Osteocyte (in vitro differentiated cells): ENCODE measurements at regions not wholly inside any gene's neighbourhood (a gene's known extent, or its start where the extent isn't known, plus 50 kb on each side); places are given as distances from the start of the nearest gene placed in this dataset.
"Not testable (repeated sequence)": the region's sequence is repeated elsewhere in the genome, so short reads cannot be mapped to it uniquely, and the experiment has no call there.

Experiments used
- DNase-seq: peaks from one replicate; pipeline ENCODE4 v3.0.0; 2021; ENCODE audit warnings: mixed read lengths; ENCODE audit not compliant: unreplicated experiment; ENCODE audit errors: extremely low spot score
- H3K27ac Mint-ChIP-seq: one replicate; pipeline ENCODE4 v1.8.0; 2021; ENCODE audit warnings: mild to moderate bottlenecking, mixed read lengths; ENCODE audit not compliant: unreplicated experiment
- H3K27me3 Mint-ChIP-seq: one replicate; pipeline ENCODE4 v1.8.0; 2021; ENCODE audit warnings: mixed read lengths; ENCODE audit not compliant: unreplicated experiment
- H3K36me3 Mint-ChIP-seq: one replicate; pipeline ENCODE4 v1.8.0; 2021; ENCODE audit warnings: mixed read lengths; ENCODE audit not compliant: unreplicated experiment
- H3K4me1 Mint-ChIP-seq: one replicate; pipeline ENCODE4 v1.8.0; 2021; ENCODE audit warnings: mixed read lengths; ENCODE audit not compliant: unreplicated experiment
- H3K4me3 Mint-ChIP-seq: one replicate; pipeline ENCODE4 v1.8.0; 2021; ENCODE audit warnings: mild to moderate bottlenecking, moderate library complexity, mixed read lengths; ENCODE audit not compliant: unreplicated experiment
- H3K9me3 Mint-ChIP-seq: one replicate; pipeline ENCODE4 v1.8.0; 2021; ENCODE audit warnings: mixed read lengths; ENCODE audit not compliant: unreplicated experiment
- TF ChIP-seq, protein P1 (sequence below): fragments of 200-600 bp; sonication (generic); IDR thresholded peaks from 2 replicates; pipeline ENCODE4 v1.5.0; 2021; ENCODE audit warnings: antibody characterized with exemption, mild to moderate bottlenecking, moderate library complexity

DNA sequence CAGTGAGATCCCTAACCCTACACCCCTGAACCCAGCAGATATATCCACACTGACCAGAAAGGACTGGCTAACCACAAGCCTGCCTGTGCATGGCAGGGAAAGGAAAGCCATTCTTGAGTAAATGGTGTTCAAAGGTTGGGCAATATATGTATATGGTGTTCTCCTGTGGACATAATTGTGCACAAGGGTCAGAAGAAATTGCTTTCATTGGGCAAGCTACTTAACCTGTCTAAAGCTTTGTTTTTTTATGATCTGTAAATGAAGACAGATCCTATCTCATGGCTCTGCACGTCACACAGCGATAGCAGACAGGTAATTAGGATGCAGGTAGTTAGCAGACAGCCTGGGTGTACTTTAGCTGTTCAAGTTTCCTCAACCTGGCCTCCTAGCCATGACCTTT, 263.5 kb upstream of the PLGLB2 start:
- H3K9me3 Mint-ChIP-seq, H3K36me3 Mint-ChIP-seq, H3K4me3 Mint-ChIP-seq, DNase-seq, H3K27ac Mint-ChIP-seq, H3K27me3 Mint-ChIP-seq: not testable (repeated sequence)
- H3K4me1 Mint-ChIP-seq: peaks cover 26% of the 10 kb centered on the region

DNA sequence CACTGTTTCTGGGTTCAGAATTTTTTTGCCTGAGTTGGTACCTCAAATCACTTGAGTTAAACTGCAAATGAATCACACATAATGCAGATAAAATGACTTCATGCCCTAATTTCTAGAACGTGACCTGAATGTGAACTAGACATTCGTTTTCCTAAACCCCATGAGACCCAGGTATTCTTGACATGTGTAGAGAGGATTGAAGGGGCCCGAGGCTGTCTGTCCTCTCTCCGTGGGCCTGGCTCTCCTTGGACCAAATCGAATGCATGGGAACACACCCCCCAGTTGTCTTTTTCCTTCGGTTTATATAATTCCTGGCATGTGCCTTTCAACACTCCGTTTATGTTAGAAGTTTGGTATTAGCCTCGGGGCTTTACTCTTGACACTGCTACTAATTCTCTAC, 262.4 kb upstream of the PLGLB2 start:
- H3K4me1 Mint-ChIP-seq: peaks cover 22% of the 10 kb centered on the region
- peak overlapping the region; percentile 76 for H3K27ac Mint-ChIP-seq
- not testable (repeated sequence) for DNase-seq, H3K9me3 Mint-ChIP-seq, H3K4me3 Mint-ChIP-seq, H3K36me3 Mint-ChIP-seq, H3K27me3 Mint-ChIP-seq

DNA sequence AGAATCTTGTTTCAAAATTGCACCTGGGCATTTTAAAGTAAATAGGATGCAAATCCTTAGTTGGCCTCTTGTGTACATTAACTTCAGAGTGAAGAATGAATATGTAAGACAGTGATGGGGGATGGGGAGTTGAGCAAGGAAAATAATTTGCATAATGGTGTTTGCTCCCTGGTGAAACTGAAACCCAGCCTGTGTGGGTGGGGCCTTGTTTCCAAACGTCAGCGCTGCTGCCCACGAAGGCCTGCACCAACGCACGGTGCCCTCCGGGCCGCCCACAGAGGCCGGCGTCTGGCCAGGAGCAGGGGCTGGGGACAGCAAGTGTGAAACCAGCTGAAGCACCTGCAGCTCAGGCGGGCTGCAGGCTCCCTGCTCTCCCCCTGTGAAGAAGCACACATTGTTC, 262.0 kb upstream of the PLGLB2 start:
- peaks cover 22% of the 10 kb centered on the region for H3K4me1 Mint-ChIP-seq
- H3K36me3 Mint-ChIP-seq, H3K4me3 Mint-ChIP-seq, H3K27me3 Mint-ChIP-seq, H3K9me3 Mint-ChIP-seq, H3K27ac Mint-ChIP-seq, DNase-seq: not testable (repeated sequence)

- H3K4me3 Mint-ChIP-seq, DNase-seq, H3K27me3 Mint-ChIP-seq, H3K36me3 Mint-ChIP-seq, H3K9me3 Mint-ChIP-seq: not testable (repeated sequence)
- Mint-ChIP-seq H3K4me1 (peaks cover 25% of the 10 kb centered on the region), H3K27ac (peak overlapping the region; percentile 80)
Measured at GRCh38 chr2:87486413-87486812, 261.5 kb upstream of the PLGLB2 start.

DNA sequence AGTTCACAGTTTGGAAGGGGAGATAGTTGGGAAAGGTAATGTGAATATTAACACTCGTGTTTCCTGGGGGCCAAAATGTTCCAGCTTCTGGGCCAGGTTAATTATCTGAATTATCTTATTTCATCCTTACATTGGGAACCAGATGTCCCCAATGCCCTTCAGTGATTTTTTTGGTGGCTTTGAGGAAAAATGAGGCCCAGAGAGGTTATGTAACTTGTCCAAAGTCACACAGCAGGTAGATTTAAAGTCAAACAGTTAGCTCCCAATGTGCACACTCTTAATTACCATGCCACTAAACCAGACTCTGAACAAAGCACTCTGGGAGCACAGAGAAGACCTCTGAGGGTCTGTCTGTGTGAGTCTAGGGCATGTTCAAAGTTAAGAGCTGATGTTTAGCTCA, 259.9 kb upstream of the PLGLB2 start:
- H3K27me3 Mint-ChIP-seq, H3K9me3 Mint-ChIP-seq: not testable (repeated sequence)
- H3K4me1 Mint-ChIP-seq: peaks cover 21% of the 10 kb centered on the region

DNA sequence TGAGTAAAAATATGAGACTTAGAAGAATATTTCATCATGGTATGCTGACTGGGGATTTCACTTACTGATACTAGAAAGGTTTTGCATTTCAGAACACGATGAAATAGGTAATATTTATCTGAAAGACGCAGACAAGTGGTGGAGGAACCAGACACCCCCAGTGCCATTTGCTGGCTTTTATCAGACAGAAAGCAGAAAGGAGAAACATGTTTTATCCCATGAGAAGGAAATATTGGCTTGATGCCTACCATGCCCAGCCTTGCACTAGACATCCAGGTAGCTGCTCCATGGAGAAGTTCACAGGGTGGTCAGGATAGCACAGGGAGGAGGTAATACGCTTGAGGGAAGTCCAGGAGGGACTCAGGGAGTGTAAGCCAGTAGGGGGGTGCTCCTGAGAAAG, 258.9 kb upstream of the PLGLB2 start:
- not testable (repeated sequence) for DNase-seq, H3K27ac Mint-ChIP-seq, H3K9me3 Mint-ChIP-seq, H3K27me3 Mint-ChIP-seq, H3K36me3 Mint-ChIP-seq, H3K4me3 Mint-ChIP-seq
- peaks cover 16% of the 10 kb centered on the region for H3K4me1 Mint-ChIP-seq

More for the DNA sequence above, 259.9 kb upstream of the PLGLB2 start:
- H3K36me3 Mint-ChIP-seq, H3K4me3 Mint-ChIP-seq, DNase-seq: not testable (repeated sequence)
- H3K27ac Mint-ChIP-seq: peak overlapping the region; percentile 14

DNA sequence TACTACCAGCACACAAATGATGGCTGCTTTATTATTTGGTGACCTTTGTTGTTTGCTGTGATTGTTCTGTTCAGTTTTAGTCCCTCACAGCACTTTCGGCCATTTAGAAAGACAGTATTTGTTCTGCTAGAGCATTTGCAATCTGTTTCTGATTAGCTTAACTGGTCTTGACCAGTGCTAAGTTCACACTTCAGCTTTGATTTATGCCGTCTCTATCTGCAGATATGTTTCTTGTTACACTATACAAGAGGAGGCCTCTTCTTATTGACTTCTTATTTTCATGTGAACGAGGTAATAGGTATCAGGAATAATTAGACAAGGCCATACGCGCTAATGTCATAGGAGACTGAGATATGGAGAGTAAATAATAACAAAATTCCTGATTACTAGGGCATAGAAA, 253.0 kb upstream of the PLGLB2 start:
- H3K27me3 Mint-ChIP-seq, H3K9me3 Mint-ChIP-seq, DNase-seq, H3K4me3 Mint-ChIP-seq, H3K36me3 Mint-ChIP-seq: not testable (repeated sequence)
- Mint-ChIP-seq H3K4me1 (peaks cover 13% of the 10 kb centered on the region), H3K27ac (peak overlapping the region; percentile 65)

DNA sequence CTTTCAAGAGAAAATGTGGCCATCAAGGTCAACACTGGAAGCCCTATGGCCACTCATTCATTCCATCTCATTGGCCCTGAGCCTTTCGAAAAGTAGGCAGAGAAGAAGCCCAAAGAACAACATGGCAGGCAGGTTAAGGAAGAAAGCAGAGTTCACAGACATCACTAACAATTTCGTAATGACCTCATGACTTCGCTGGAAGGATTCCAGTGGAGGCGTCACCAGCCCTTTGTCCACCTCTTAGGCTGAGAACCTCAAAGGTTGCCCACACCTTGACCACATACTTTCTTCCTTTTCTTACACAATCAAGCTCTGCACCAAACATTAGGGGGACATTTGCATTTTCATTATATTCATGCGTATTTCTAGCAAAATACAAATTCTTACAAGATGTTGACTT, 252.4 kb upstream of the PLGLB2 start:
- H3K4me1 Mint-ChIP-seq: peaks cover 17% of the 10 kb centered on the region
- not testable (repeated sequence) for H3K9me3 Mint-ChIP-seq, H3K27me3 Mint-ChIP-seq, H3K4me3 Mint-ChIP-seq, H3K36me3 Mint-ChIP-seq, DNase-seq
- H3K27ac Mint-ChIP-seq: peak overlapping the region; percentile 23

DNA sequence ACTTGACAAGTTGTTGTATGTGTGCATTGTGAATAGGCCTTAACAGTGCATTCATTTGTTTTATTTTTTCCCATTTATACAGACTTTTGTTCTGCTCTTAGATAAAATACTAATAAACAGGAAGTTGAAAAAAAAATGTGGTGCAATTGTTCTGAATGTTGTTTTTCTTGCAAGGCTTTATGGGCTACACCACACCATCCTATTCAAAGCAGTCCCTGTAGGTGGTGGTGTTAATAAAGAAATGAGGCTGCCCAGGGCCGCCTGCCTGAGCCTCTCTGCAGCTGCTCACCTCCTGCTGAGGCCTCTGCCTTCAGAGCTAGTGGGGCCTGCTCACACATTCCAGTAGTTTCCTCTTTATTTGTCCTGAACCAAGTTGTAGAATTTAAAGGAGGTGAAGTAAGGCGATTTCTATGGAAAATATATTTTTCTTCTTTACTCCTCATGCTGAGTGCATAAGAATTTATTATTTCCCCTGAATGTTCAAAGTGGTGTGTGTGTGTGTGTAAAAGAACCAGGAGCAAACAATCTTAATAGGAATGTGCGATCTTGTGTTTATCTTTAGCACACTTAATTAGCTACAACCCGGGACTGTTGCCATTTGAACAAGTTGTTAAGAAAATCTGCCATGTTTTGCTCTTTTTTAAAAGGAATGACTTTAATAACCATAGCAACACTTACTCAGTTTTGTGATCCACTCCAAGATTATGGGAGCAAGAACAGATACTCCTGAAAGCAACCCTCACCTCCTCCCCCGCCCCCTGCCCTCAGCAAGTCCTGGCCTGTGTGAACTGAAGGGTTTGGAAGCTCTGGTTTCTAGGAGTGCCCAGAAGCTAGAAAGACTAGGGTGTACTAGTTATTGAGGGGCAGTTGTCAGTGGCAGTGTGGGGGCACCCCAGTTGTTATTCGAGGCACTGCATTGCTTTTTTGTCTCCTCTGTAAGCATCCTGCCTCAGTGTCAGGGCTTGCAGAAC, 251.6 kb upstream of the PLGLB2 start:
- H3K9me3 Mint-ChIP-seq, H3K27me3 Mint-ChIP-seq, H3K36me3 Mint-ChIP-seq, DNase-seq, H3K4me3 Mint-ChIP-seq, H3K27ac Mint-ChIP-seq: not testable (repeated sequence)
- TF ChIP-seq, protein P1, sequence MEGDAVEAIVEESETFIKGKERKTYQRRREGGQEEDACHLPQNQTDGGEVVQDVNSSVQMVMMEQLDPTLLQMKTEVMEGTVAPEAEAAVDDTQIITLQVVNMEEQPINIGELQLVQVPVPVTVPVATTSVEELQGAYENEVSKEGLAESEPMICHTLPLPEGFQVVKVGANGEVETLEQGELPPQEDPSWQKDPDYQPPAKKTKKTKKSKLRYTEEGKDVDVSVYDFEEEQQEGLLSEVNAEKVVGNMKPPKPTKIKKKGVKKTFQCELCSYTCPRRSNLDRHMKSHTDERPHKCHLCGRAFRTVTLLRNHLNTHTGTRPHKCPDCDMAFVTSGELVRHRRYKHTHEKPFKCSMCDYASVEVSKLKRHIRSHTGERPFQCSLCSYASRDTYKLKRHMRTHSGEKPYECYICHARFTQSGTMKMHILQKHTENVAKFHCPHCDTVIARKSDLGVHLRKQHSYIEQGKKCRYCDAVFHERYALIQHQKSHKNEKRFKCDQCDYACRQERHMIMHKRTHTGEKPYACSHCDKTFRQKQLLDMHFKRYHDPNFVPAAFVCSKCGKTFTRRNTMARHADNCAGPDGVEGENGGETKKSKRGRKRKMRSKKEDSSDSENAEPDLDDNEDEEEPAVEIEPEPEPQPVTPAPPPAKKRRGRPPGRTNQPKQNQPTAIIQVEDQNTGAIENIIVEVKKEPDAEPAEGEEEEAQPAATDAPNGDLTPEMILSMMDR: peak; percentile 55
- H3K4me1 Mint-ChIP-seq: peaks cover 19% of the 10 kb centered on the region

GRCh38 chr2:87497135-87497534, 250.8 kb upstream of the PLGLB2 start:
- peaks cover 17% of the 10 kb centered on the region for H3K4me1 Mint-ChIP-seq
- DNase-seq, H3K27ac Mint-ChIP-seq, H3K9me3 Mint-ChIP-seq, H3K4me3 Mint-ChIP-seq, H3K27me3 Mint-ChIP-seq, H3K36me3 Mint-ChIP-seq: not testable (repeated sequence)

GRCh38 chr2:87497700-87498099, 250.2 kb upstream of the PLGLB2 start:
- H3K4me1 Mint-ChIP-seq: peaks cover 17% of the 10 kb centered on the region
- not testable (repeated sequence) for H3K27ac Mint-ChIP-seq, H3K27me3 Mint-ChIP-seq, DNase-seq, H3K4me3 Mint-ChIP-seq, H3K36me3 Mint-ChIP-seq, H3K9me3 Mint-ChIP-seq
